Kidney tubule cell (primary cell): ENCODE measurements at regions not wholly inside any gene's neighbourhood (a gene's known extent, or its start where the extent isn't known, plus 50 kb on each side); places are given as distances from the start of the nearest gene placed in this dataset.
"Not testable (repeated sequence)": the region's sequence is repeated elsewhere in the genome, so short reads cannot be mapped to it uniquely, and the experiment has no call there.

Source experiments
- DNase-seq: peaks from one replicate; pipeline ENCODE4 v3.0.0-alpha.2; 2018; ENCODE audit warnings: low spot score

- DNase-seq: no peak
Measured at GRCh38 chr5:28927559-28928326, 1889.4 kb upstream of the CDH9 start.

DNA sequence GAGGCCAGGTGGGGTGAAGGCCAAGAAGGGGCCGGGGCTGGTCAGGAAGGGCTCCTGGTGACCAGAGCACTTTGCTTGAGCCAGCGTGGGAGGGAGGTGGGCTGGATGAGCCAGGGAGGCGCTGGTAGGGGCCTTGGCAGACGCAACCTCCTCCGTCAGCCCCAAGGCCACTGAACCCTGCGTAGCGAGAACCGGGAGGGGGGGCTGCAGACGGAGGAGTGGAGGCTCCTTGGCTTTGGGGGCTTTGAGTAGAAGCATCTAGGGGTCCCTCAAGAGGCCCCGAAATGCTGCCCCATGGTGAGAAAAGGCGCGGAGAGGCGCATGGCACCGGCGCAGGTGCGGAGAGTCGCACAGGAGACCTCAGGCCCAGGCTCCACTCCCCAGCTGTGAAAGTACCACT, 1888.0 kb upstream of the CDH9 start:
- DNase-seq: no peak

DNA sequence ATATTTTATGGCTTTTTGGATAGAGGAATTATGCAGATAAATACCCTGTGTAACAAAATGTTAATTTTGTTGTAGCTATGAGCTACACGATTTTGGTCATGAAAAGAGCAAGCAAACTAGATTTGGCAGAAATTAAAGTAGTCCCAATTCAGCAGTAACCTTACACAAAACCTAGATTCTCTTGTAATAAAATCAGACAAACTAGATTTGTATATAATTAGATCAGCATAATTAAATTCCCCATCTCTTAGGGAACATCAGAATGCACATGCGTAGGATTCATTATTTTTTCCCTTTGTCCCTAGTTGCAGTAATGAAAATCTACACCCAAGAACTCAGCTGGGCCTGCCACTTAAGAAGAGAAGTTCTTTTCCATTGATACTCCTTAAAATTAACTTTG, 1879.2 kb upstream of the CDH9 start:
- DNase-seq: no peak

DNA sequence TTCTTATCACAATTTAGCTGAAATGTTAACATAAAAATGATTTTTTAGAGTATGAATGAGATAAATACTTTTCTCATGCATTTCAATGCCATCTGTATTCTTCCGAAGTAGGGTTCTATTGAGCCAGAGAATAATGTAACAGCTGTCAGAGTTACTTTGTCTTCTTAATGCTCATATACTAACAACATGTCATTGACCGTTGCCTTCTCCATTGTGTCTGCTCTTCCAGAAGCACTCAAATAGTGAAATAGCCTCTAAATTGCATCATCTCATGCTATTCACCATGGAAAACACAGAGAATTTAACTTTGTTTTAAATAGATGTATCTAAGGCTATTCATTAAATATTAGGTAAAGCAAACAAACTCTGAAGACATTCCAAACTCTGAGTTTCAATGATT, 1875.9 kb upstream of the CDH9 start:
- no peak for DNase-seq

DNA sequence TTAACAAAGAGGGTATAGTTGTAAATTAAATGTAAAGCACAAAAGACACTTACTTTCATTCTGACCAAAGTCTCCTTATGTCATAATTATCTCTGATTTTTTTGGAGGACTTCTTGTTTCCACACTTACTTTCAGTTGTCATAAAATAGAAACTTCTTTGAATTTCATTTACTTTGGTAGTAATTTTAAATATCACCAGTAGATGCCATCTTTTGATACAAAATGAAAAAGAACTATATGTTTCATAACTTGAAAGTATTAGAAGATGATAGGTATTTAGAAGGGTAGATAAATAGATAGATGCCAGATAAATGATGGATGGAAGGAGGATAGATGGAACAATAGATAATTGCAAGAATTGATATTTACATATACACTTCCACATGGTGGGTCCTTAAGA, 1865.3 kb upstream of the CDH9 start:
- no peak for DNase-seq

DNA sequence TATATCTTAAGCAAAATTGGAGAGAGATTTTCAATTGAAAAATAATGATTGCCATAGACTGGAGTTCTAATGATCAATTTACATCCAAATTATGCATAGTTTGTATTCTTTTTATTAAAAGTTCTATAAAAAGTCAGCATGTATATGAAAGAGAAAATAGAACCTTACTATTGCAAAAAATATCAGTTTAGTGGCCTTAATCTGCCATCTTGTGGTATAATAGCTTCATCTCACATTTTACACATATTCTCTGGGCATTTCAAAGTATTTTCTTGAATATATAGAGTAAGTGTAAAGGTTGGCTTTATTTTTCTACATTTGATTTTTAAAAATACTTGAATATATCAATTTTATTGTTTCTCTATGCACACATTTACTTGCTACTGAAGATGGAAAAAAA, 1858.6 kb upstream of the CDH9 start:
- no peak for DNase-seq

DNA sequence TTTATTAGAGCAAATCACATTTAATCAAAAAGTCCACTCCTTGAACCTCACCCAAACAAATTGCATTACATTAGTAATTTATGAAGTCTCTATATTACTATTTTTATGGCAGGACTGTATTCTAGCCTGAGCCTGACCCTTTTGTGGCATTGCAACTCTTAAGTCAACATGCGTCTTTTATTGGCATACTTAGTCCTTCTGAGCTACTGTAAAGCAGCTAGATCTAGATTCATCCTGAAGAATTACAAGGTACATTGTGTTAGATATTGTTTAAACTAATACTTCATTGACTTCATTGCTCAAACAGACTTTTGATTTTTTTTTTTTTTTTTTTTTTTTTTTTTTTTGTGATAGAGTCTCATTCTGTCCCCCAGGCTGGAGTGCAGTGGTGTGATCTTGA, 1842.5 kb upstream of the CDH9 start:
- no peak for DNase-seq

GRCh38 chr5:28877050-28877449, 1838.7 kb upstream of the CDH9 start:
- no peak for DNase-seq

GRCh38 chr5:28864006-28864405, 1825.6 kb upstream of the CDH9 start:
- no peak for DNase-seq

GRCh38 chr5:28862860-28863196, 1824.4 kb upstream of the CDH9 start:
- DNase-seq: no peak

DNA sequence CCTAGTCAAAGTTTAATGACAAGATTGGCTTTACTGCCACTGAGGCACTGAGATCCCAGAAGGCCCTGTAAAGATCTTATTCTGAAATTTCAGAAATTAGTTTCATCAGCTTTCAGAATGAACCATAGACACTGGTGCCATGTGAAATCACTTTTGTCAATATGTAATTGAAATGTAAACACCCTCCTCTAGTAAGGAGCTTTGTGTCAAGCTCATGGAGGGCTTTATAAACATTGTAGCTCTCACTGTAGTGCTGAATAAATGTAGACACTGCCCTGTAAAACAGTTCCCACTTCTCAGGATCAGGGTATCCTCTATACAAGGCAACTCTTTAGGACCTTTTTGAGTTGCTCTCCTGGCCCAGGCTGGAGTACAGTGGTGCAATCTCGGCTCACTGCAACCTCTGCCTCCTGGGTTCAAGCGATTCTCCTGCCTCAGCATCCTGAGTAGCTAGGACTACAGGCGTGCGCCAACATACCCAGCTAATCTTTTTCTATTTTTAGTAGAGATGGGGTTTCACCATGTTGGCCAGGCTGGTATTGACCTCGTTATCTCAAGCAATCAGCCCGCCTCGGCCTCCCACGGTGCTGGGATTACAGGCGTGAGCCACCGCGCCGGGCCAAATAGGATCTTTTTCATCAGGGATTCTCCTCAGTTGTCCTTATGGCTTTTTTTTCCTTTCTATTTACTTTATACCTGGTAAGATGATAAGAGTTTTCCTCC, 1823.9 kb upstream of the CDH9 start:
- no peak for DNase-seq

GRCh38 chr5:28855626-28856025, 1817.2 kb upstream of the CDH9 start:
- DNase-seq: no peak

- DNase-seq: no peak
Measured at GRCh38 chr5:28850320-28850921, 1812.0 kb upstream of the CDH9 start.

GRCh38 chr5:28831042-28831441, 1792.7 kb upstream of the CDH9 start:
- DNase-seq: no peak

DNA sequence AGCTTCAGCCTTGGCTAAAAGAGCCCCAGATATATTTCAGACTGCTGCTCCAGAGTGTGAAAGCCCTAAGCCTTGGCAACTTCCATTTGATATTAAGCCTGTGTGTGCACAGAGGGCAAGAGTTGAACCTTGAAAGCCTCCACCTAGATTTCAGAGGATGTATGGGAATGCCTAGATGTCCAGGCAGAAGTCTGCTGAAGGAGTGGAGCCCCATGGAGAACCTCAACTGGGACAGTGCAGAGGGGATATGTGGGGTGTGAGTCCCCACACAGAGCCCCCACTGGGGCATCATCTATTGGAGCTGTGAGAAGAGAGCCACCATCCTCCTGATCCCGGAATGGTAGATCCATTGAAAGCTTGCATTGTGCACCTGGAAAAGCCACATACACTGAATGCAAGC, 1784.8 kb upstream of the CDH9 start:
- no peak for DNase-seq

DNA sequence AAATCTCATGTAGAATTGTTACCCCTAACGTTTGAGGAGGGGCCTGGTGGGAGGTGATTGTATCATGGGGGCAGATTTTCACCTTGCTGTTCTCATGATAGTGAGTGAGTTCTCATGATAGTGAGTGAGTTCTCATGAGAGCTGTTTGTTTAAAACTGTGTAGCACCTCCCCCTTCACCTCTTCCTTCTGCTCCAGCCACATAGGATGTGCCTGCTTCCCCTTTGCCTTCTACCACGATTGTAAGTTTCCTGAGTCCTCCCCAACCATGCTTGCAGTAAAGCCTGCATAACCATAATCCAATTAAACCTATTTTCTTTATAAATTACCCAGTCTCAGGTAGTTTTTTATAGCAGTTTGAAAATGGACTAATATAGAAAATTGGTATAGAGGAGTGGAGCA, 1783.7 kb upstream of the CDH9 start:
- no peak for DNase-seq

DNA sequence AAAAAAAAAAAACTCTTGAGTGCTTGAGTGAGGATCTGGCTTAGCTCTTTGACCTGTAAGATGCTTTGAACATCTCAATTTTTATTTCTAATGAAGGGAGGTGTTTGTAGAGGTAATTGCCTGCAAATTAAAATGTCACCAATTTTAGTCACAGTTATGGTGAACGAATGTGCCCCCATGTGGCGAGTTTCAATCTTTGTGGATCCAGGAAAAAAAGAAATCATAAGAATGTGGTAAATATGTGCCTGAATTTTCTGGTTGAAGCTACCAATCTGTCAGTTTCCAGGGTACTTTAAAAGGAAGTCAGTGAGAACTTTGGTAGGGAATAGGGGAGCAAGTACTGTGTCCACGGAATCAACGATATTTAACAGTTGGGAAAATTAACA, 1772.4 kb upstream of the CDH9 start:
- no peak for DNase-seq

DNA sequence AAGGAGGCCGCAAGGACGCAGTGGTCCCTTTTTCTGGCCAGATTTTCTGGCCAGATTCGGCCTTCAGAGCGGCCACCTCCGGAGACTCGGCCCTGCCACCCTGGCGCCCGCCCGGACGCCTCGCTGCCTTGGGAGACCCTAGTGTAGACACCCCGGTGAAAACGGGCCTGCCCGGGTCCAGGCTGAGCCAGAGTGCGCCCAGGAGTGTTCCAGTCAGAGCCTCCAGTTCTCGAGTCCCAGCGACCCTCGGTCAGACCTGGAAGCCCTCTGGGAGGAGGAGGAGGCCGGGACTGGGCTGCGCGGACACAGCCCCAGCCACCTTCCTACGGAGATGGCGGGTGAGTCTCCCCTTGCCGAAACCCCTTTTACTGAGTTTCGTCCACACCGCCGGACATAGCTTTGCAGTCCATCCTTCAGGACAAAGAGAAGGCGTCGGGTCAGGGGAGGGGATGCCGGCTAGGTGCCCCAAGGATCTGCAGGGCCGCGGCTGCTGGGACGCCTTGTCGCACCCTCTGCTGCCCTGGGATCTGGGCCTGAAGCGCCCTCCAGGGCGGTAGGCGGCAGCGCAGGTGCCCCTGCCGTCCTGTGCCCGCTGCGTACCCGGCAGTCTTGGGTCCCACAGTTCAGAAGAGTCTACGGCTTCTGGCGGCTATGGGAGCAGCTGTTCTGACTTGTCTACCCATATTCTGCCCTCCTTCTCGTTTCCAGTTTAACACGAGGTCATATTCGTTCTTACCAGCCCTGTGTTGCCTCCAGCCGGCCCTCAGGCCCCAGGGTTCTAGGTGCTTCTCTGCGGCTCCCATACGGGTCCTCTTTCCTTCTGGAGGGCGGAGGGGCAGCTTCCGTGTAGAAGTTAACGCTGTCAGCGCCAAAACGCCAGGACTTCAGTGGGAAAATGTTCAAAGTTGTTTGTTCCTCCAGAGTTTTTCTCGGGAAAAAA, 1771.7 kb upstream of the CDH9 start:
- DNase-seq: no peak

DNA sequence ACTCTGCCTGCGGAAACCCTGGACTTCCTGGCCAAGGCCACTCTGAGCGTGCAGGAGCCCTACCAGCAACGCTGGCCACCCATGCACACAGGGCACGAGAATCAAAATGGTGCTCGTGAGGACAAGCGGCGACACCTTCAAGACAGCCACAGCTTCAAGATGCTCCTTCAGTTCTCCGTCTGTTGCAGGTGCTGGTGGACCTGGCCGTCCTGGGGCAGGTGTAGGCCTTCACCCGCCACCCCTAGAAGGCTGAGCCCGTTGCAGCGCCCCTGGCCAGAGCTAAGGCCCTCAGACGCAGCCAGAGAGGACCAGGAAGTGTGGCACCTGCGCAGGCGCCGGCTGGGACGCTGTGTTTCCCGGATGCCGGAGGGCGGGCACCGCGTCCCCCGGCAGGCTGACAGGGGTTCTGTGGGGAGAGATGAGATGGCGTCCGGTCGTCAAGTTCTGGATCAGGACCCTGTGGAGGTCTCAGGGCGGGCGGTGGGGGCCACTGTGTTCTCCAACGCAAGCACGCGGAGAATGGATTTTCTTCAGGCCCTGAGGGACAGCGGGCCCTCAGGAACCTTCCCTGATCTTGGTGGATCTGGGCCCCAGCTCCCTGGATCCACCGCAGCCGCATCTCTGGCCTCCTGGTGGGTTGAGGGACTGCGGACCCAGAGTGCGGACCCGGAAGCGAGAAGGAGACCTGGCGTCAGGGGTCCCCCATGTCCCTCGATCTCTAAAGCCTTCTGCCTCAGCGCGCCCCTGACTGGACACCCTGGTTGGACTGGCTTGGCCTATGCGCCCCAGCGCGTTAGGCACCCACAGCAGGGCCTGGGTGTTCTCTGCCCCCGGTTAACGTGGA, 1770.8 kb upstream of the CDH9 start:
- DNase-seq: no peak

DNA sequence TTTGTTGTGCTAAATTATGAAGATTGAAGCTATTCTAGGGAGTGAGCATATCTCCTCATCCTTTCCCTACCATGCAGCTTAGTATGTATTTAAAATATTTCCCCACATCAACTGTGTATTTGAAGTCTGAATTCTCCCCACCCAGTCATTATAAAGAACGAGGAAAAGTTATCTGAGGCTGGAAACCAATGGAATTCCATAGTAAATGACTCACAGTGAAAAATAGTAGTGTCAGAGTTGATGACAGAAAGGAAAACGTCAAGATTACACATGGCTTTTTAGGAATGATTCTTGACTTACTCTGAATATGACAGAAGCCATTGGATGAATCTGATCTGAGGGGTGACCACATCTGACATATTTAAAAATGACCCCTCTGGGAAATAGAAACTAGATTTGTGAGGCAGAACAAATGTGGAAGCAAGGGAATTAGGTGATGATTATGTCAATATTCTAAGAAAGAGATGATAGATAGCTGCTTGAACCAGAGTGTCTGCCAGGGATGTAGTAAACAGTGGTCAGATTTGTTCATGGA, 1768.9 kb upstream of the CDH9 start:
- peak; percentile 2 for DNase-seq

GRCh38 chr5:28799035-28799434, 1760.6 kb upstream of the CDH9 start:
- DNase-seq: not testable (repeated sequence)
